SK-N-MC (cell line): ENCODE measurements at regions not wholly inside any gene's neighbourhood (a gene's known extent, or its start where the extent isn't known, plus 50 kb on each side); places are given as distances from the start of the nearest gene placed in this dataset.

Source experiments
- EZH2 ChIP-seq: fragments of 200-600 bp; sonication (generic); IDR thresholded peaks from one replicate; pipeline ENCODE4 v1.6.1; 2017; ENCODE audit warnings: antibody characterized with exemption
- FOXP2 ChIP-seq: optimal IDR thresholded peaks from 2 replicates; pipeline ENCODE3; 2011; ENCODE audit warnings: mild to moderate bottlenecking, moderate library complexity; ENCODE audit not compliant: insufficient read depth; ENCODE audit errors: extremely low read length, control extremely low read depth
- POLR2AphosphoS5 ChIP-seq: IDR thresholded peaks from 2 replicates; pipeline ENCODE4 v1.6.1; 2012; ENCODE audit warnings: mild to moderate bottlenecking, low read depth, low read length, borderline replicate concordance

DNA sequence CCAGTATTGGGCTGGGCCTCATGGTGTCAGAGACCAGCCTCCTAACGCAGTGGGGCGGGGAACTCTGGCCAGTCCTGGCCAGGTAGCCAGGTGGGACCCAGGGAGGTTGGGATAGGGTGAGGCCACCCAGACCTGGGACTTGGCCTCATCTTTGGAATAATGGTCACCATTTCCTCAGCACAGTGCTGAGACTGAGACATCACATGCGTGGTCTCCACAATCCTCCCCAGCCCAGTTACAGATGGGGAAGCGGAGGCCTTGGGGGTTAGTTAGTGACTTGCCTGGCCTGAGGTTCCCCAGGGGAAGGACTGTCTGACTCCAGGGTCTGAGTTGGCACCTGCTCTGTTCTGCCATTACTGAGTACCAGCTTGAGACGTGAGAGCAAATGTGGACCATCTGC is 77.9 kb upstream of the CASZ1 start:
- TF ChIP-seq POLR2AphosphoS5 (no peak), EZH2 (no peak), FOXP2 (no peak)
